ENCODE measurements at regions not wholly inside any gene's neighbourhood (a gene's known extent, or its start where the extent isn't known, plus 50 kb on each side); places are given as distances from the start of the nearest gene placed in this dataset.

DNA sequence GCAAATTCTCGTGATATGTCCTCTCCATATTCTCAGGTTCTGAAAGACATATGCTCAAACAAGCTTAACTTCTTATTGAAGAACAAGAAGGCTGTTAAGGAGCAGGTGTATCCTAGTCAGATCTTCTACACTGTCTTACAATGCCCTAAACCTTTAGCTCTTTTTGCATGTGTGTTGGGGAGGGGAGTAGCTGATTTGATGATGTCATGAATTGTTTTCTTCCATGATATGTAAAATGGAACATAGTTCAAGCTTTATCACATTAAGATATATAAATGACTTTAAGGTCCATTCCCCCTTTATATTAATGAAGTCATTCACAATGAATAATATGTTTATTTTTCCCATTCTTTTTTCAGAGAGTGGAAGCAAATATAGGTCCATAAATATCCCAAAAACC lies 332.5 kb upstream of the FAM241A start:
- no peak for TF ChIP-seq CTCF (IDR thresholded peaks at IDR 0.05; ENCODE audit: insufficient read depth in 1 of 2, low read depth in 1 of 2, low read length in 1 of 2, severe bottlenecking in 1 of 2, unreplicated experiment in 1 of 2)
- Mint-ChIP-seq H3K4me3 (ENCODE audit: unreplicated experiment) (no peak overlapping the region), H3K9me3 (ENCODE audit: unreplicated experiment) (no peaks in the 10 kb centered on the region), H3K27me3 (ENCODE audit: insufficient read depth, unreplicated experiment) (peaks cover 3% of the 10 kb centered on the region), H3K4me1 (ENCODE audit: low read depth, unreplicated experiment) (no peaks in the 10 kb centered on the region), H3K27ac (ENCODE audit: unreplicated experiment) (no peak overlapping the region), H3K36me3 (ENCODE audit: insufficient read depth, unreplicated experiment) (no peaks in the 10 kb centered on the region)
- H3K36me3 ChIP-seq (ENCODE audit: control insufficient read depth, insufficient read depth, low read length), result no peaks in the 10 kb centered on the region
- no TSS peak for BruUV-seq (replicated peaks)
- H3K4me3 ChIP-seq (ENCODE audit: low read depth, low read length), result no peak overlapping the region
- intact Hi-C loops (cut with micrococcal nuclease; ENCODE audit: unreplicated experiment), result no loop called here
- POLR2A ChIA-PET, result no interaction called here
- H3K27me3 ChIP-seq (replicated peaks; ENCODE audit: control insufficient read depth, insufficient read depth, low read length), result no peaks in the 10 kb centered on the region
- H3K9me3 ChIP-seq, result no peaks in the 10 kb centered on the region
- CTCF ChIA-PET, result no interaction called here
- no peak for DNase-seq
- H3K4me1 ChIP-seq, result no peaks in the 10 kb centered on the region

DNA sequence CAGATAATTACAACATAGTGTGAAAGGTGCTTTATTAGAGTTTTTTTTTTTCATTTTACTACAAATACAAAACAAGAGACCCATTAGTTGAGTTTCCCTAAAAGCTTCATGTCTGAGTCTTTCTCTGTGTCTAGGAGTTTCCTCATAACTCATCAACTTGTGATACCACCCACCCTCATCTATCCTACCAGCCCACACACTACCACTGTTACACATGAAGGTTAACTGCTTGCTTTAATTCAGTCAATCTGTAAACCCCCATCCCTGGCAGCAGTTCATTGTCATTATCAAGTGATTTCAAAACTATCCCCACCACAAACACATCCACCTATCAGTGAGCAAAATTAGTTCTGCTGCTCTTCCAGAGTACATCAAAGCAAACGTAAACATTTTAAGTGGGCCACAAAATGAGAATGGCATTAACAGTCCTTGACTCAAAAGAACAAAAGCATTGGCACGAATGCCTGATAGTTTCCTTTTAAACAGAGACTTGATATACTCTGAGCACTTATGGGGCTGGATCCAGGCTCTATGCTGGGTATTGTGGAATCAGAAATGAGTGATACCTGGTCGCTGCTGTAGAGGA lies 331.6 kb upstream of the FAM241A start:
- Histone ChIP-seq H3K9me3 (0 out of 2 replicates have a peak, but pooled peaks cover 4% of the 10 kb centered on the region), H3K4me3 (ENCODE audit: low read depth, low read length) (no peak overlapping the region), H3K27me3 (replicated peaks; ENCODE audit: control insufficient read depth, insufficient read depth, low read length) (no peaks in the 10 kb centered on the region), H3K36me3 (ENCODE audit: control insufficient read depth, insufficient read depth, low read length) (no peaks in the 10 kb centered on the region), H3K4me1 (no peaks in the 10 kb centered on the region)
- no TSS peak for BruUV-seq (replicated peaks)
- H3K27ac Mint-ChIP-seq (ENCODE audit: unreplicated experiment), result no peak overlapping the region
- no peak for DNase-seq
- intact Hi-C loops (cut with micrococcal nuclease; ENCODE audit: unreplicated experiment), result no loop called here
- H3K27me3 Mint-ChIP-seq (ENCODE audit: insufficient read depth, unreplicated experiment), result no peaks in the 10 kb centered on the region
- no peak overlapping the region for H3K4me3 Mint-ChIP-seq (ENCODE audit: unreplicated experiment)
- H3K4me1 Mint-ChIP-seq (ENCODE audit: low read depth, unreplicated experiment), result no peaks in the 10 kb centered on the region
- H3K9me3 Mint-ChIP-seq (ENCODE audit: unreplicated experiment), result no peaks in the 10 kb centered on the region
- POLR2A ChIA-PET, result no interaction called here
- no peak for TF ChIP-seq CTCF (IDR thresholded peaks at IDR 0.05; ENCODE audit: insufficient read depth in 1 of 2, low read depth in 1 of 2, low read length in 1 of 2, severe bottlenecking in 1 of 2, unreplicated experiment in 1 of 2)
- no peaks in the 10 kb centered on the region for H3K36me3 Mint-ChIP-seq (ENCODE audit: insufficient read depth, unreplicated experiment)
- CTCF ChIA-PET, result no interaction called here

DNA sequence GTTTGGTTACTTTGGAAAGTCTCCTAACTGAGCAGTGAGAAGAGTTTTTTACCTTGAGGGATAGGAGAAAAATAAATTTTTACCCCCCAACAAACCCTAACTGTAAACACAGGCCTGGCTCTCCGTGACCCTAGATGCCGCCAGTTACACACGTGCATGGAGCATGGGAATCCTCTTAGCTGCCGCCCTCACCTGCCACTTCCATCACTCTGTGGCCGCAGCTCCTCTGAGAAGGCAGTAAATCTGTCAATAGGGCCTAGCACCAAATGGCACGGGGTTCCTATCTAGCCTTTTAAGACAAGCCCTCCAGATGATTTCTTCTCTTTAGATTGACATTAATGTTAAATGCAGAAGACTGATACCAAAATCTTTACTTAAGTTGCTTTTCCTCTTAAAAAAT lies 330.3 kb upstream of the FAM241A start:
- Histone ChIP-seq H3K36me3 (ENCODE audit: control insufficient read depth, insufficient read depth, low read length) (no peaks in the 10 kb centered on the region), H3K27me3 (replicated peaks; ENCODE audit: control insufficient read depth, insufficient read depth, low read length) (no peaks in the 10 kb centered on the region), H3K4me3 (ENCODE audit: low read depth, low read length) (no peak overlapping the region), H3K9me3 (0 out of 2 replicates have a peak, but pooled peaks cover 4% of the 10 kb centered on the region), H3K4me1 (no peaks in the 10 kb centered on the region)
- Mint-ChIP-seq H3K4me1 (ENCODE audit: low read depth, unreplicated experiment) (no peaks in the 10 kb centered on the region), H3K27me3 (ENCODE audit: insufficient read depth, unreplicated experiment) (no peaks in the 10 kb centered on the region), H3K36me3 (ENCODE audit: insufficient read depth, unreplicated experiment) (no peaks in the 10 kb centered on the region), H3K27ac (ENCODE audit: unreplicated experiment) (no peak overlapping the region), H3K9me3 (ENCODE audit: unreplicated experiment) (no peaks in the 10 kb centered on the region), H3K4me3 (ENCODE audit: unreplicated experiment) (no peak overlapping the region)
- no peak for DNase-seq
- intact Hi-C loops (cut with micrococcal nuclease; ENCODE audit: unreplicated experiment), result no loop called here
- no TSS peak for BruUV-seq (replicated peaks)
- TF ChIP-seq CTCF (IDR thresholded peaks at IDR 0.05; ENCODE audit: insufficient read depth in 1 of 2, low read depth in 1 of 2, low read length in 1 of 2, severe bottlenecking in 1 of 2, unreplicated experiment in 1 of 2), result no peak
- ChIA-PET CTCF (no interaction called here), POLR2A (no interaction called here)
